Right ventricle myocardium superior (tissue), 1 donor: ENCODE measurements at regions not wholly inside any gene's neighbourhood (a gene's known extent, or its start where the extent isn't known, plus 50 kb on each side); places are given as distances from the start of the nearest gene placed in this dataset.
"Not testable (repeated sequence)": the region's sequence is repeated elsewhere in the genome, so short reads cannot be mapped to it uniquely, and the experiment has no call there.

Source experiments
- ATAC-seq: fragments of 200-7000 bp; cut with Tn5 transposase; one replicate; pipeline ENCODE4 v1.9.1; 2020; ENCODE audit warnings: mild to moderate bottlenecking; ENCODE audit not compliant: poor library complexity
- DNase-seq: peaks from one replicate; pipeline ENCODE4 v3.0.0-alpha.2; 2020
- intact Hi-C: fragments of 100-400 bp; cut with DNase I; formaldehyde crosslinking; loops from one replicate; pipeline ENCODE4 v1.11.2; 2022
- donor health status: DM: no; HTN: yes; CAD: no; lungs with severe emphysema.

DNA sequence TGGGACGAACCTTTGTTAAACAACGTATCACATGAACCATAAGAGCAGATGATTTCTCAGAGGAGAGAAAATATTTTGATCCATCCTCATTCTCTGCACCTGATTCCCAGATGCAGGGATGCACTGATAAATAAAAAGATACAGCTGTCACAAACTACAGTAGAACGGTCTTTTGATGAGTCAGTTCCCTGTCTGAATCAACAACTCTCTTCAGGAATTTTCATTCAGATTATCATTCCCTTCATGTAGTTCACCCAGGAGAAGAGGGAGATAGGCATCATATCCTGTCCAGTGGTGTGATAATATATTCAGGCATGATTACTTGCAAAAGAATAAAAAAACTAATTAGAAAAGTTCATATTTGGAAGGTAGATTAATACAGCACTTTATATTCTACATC is 521.5 kb downstream of the PYDC2 start:
- ATAC-seq = no peak
- intact Hi-C loops = no loop called here
- DNase-seq = no peak

DNA sequence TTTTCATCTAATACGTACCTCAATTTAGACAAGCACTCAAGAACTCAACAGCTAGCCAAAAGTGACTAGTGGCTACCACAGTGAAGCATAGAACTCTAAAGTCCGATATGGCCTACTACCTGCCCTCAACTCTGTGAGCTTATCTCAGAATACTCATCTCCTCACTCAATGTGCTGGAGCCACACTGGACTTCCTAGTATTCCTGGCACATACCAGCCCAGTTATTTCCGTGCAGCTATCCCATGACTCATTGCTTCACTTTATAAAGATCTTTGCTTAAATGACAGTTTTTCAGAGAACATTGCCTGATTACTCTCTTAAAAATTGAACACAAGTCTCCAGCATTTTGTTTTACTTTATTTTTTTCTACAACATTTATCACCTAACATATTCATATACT is 524.7 kb downstream of the PYDC2 start:
- ATAC-seq (no peak), DNase-seq (no peak)
- intact Hi-C loops = no loop called here

DNA sequence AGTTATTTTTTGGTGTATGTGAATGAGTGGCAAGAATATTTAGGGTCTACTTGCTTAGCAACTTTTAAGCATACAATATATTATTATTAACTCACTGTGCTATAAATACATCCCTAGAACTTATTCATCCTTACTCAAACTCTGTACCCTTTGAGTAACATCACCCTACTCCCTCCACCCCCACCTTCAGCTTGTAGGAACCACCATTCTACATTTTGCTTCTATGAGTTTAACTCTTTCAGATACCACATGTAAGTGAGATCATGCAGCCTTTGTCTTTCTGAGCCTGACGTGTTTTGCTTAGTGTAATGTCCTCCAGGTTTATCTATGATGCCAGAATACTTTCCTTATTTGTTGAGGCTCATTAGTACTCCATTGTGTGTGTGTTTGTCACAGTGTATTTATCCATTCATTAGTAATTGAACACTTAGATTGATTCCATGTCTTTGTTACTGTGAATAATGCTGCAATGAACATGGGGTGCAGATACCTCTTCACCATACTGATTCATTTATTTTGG is 526.9 kb downstream of the PYDC2 start:
- ATAC-seq (no peak), DNase-seq (no peak)
- intact Hi-C loops = no loop called here

DNA sequence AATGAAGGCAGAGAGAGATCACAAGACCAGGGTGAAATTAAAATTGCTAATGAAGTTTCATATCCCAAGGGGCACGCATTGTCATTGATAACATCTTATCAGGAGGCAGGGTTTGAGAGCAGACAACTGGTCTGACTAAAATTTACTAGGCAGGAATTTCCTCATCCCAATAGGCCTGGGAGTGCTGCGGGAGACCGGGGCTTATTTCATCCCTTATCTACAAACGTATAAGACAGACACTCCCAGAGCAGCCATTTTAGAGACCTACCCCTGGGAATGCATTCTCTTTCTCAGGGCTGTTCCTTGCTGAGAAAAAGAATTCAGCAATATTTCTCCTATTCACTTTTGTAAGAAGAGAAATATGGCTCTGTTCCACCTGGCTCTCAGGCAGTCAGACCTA is 533.0 kb downstream of the PYDC2 start:
- ATAC-seq, DNase-seq, intact Hi-C loops: not testable (repeated sequence)

DNA sequence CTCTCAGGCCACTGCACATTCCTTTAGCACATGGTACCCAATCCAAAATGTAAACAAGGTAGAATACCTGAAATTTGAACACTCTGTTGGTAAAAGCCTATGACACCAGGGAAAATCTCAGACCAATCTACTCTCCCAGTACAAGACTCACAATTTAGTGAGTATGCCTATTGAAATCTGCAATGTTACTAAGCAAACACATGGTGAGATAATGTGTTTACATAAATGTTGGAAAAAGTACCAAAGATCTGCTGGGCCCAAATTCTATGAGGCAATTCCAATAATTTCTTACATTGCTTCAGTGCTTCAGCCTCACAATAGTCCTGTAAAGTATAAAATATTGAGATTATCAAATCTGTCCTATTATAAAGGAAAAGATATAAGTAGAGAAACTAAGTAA is 536.1 kb downstream of the PYDC2 start:
- ATAC-seq (no peak), DNase-seq (no peak)
- intact Hi-C loops = no loop called here

DNA sequence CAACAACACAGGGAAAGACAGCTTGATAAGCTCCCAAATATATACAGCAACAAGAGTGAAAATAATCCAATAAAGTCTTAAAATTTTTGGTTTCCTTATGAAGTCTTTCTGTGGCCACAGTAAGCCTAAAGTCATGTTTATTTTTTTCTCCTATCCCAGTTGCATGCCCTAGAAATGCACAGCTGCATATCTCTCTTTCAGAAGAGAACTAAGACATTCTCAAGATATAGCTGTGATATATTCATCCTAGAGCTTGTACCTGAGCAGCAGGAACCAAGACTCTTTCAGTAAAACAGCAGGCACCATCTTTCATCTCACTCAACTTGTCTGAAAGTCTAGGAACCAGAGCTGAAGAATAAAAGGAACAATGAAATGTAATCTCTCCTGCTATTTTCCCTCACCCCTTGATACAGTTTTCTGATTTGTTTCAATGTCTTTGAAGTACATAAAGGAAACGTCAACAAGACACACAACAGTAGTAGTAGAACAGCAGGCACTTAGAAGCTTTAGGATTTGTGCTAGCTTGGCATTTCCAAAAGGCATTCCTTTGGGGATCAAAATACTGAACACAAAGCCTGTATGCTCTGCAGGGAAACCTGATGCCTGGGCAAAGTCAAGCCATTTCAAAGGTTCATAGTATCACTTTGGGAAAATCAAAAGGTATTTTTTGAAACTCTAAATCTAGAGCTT is 536.8 kb downstream of the PYDC2 start:
- no peak for ATAC-seq
- DNase-seq = no peak
- intact Hi-C loops = no loop called here

DNA sequence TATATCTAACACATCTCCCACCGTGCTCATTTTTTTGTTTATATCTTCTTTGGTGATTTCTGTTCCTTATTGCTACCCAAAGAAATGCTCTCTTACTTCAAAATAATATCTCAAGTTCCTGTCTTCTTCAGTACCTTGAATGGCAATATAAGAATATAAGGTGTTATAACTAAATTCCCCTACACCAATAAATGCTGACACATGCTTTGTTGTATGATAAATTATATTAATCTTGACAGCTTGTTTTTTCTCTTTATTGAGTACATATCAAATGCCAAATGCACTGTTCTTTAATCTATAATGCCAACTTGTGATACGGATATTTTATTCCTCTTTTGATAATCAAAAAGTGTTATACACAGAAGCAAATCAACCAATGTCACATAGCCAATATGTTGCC is 540.3 kb downstream of the PYDC2 start:
- no peak for DNase-seq
- no peak for ATAC-seq
- intact Hi-C loops = no loop called here

DNA sequence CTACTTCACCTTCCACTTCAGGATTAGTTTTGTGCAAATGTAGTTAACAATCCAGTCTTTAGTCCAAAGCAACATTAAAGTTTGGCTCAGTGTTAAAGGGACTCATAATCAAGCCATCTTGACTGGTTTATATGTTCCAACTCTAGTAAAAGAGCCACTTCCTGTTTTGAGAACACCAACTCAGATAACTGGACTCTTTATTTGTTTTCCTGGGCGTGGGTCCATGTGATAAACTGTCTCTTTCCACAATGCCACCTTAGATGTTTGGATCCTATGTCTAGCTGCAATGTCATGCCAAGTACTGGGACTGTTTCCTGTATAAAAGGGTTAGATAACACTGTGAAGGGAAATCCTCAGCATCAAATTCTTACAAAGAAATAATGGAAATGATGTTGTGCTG is 545.0 kb downstream of the PYDC2 start:
- DNase-seq (no peak), ATAC-seq (no peak)
- intact Hi-C loops = no loop called here

DNA sequence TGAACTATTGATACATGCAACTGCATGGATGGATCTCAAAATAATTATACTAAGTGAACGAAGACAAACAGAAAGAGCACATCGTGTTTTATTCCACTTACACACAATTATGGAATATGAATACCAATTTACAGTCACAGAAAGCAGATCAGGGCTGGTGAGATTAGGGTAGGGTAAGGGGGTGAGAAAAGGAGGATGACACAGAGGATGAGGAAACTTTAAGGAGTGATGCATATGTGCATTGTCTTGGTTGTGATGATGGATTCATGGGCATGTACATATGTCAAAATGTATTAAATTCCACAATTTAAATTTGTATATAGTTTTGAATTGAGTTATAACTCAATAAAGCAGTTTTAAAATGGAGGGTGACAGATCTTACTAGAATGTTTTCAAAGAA is 548.9 kb downstream of the PYDC2 start:
- intact Hi-C loops = no loop called here
- DNase-seq (no peak), ATAC-seq (no peak)

DNA sequence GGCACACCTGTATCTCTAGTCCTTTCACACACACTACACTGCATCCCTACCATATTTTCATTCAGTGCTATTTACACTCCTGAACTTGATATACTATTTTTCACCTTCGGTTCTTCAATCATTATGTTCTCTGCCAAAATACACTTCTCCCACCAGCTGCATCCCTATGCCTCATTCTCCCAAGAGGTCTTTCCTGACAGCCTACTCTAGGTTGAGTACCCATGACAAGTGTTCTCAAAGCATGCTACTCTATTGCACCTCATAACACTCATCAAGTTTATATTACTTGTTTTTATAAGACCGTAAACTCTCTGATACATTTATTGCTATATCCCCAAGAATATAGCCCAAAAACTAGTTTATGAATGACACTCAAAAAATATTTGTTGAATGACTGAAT is 549.5 kb downstream of the PYDC2 start:
- no peak for DNase-seq
- intact Hi-C loops = no loop called here
- ATAC-seq = no peak

DNA sequence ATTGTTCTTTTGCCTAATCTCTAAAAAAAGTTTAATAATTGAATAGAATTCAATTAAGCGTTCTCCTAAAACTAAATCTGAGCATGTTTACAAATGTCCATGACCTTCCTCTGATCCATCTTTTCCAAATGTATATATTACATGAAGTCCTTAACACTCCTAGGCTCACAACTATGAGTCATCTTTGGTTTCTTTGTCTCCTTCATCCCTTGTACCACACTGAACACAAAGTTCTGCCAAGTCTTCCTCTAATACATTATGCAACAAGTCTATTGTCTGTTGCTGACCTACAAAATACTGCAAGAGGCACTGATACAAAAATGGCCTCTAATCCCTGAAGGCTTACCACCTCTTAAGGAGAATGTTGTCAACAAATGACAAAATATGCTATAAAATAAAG is 550.2 kb downstream of the PYDC2 start:
- intact Hi-C loops = no loop called here
- ATAC-seq = no peak
- DNase-seq = no peak

DNA sequence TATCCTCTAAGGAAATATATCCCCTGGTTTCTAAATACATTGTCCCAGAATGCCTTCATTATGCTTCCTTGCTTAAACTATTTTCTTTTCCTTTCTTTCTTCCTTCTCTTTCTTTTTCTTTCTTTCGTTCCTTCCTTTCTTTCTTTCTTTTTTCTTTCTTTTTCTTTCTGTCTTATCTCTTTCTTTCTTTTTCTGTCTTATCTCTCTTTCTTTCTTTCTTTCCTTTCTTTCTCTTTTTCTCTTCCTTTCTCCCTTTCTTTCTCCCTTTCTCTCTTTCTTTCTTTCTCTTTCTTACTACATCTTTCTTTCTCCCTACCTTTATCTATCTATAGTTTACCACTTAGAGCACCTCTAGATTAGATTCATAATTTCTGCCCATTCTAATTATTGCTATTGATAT is 552.1 kb downstream of the PYDC2 start:
- ATAC-seq (no peak), DNase-seq (no peak)
- intact Hi-C loops = no loop called here

DNA sequence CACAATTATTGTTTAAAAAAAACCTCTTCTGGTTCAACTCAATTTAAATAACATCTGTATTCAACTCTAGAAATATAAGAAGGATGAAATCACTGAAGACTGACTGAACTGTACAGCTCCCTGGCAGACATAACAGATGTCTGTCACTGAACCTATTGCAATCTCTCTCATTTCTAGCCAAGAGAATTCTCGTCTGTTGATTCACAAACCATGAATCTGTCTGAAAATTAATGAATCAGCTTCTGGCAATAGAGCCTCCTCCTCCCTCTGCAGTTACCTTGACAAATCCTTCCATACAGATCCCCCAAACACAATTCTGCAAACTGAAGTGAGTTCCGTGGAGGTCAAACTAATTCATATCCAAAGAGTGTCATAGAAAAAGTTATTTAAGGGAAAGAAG is 561.4 kb downstream of the PYDC2 start:
- DNase-seq (no peak), ATAC-seq (no peak)
- intact Hi-C loops = no loop called here

DNA sequence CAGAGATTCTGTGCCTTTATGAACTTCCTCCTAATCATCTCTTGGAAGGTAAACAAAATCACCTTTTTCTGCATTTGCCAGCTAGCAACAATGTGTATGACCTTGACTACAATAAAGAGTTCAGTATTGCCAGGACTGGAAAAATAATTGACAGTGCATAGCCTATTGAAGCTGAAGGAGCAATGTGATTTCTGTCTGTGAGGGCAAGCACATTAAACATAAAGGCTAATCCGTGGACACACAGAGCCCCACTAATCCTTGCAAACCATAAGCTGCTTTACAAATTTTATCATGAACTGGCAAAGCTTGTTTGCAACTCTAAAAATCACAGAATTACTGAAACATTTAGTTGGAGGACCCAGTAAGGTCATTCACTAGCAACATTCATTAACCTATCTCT is 563.8 kb downstream of the PYDC2 start:
- DNase-seq = no peak
- no peak for ATAC-seq
- intact Hi-C loops = no loop called here

DNA sequence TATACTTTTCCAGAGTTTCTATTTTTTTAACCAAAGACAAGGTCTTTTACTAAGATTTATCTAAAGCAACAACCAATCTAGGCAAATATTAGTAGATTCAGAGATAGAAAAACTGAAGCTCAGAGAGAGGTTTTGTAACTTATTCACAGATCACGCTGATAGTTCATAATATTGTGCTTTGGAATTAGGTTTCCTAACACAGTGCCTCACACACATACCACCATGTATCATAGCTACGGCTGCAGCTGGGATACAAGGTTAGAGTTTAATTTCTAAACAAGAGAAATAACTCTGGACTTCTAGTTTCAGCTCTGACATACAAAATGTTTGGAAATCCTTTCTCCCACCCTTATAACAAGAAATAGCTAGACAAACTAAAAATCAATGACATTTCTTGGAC is 565.7 kb downstream of the PYDC2 start:
- DNase-seq (no peak), ATAC-seq (no peak)
- intact Hi-C loops = no loop called here

DNA sequence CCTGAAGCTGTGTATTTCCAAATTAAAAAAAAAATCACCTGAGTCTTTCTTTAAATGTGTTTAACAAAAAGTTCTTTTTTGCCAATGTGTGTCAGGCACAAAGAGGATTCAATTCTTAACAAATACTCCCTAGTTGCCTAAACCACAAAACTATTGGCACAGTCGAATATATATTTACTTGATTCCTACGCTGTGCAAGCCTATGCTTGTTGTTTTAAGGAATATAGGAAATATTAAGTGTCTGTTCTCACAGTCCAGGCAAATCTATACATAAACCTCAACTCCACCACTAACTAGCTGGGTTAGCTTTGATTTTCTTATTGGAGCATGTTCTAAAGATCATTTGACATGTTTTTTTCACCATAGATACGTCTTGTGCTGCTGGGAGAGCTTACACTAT is 571.0 kb downstream of the PYDC2 start:
- intact Hi-C loops = no loop called here
- ATAC-seq (no peak), DNase-seq (no peak)

DNA sequence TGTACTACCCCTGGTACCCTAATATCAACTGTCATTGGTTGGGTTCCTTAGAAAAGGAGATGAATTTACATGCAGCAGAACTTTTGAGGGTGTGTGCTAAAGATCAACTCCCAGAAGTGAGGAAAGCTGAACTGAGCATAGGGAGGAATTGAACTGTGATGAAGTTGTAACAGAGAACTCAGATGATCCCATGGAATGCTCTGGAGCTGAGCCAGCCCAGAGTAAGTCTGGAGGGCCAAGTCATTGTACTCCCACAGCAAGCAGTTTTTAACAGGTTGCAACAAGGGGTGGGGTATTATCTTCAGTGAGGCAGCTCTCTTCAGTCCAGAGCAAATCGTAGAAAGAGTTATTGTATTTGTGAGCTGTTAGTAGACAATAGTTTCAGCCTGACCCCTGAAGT is 572.3 kb downstream of the PYDC2 start:
- ATAC-seq (no peak), DNase-seq (no peak)
- intact Hi-C loops = no loop called here

DNA sequence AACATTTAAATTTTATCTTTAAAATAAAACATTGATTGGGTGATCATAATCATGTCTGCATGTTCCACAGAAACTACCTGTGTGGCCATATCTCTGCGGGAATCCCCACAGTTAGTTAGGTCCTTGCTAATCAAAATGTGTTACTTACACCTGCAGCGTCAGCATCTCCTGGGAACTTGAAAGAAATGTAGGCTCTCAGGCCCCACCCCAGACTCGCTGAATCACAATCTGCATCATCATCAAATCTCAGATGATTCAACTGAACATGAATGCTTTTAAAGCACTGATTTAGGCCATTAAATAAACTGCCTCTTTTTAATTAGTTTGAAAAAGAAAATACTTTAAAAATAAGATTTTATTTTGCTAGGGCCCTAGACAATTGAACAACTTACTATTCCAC is 577.8 kb downstream of the PYDC2 start:
- DNase-seq = no peak
- intact Hi-C loops = no loop called here
- ATAC-seq = no peak

DNA sequence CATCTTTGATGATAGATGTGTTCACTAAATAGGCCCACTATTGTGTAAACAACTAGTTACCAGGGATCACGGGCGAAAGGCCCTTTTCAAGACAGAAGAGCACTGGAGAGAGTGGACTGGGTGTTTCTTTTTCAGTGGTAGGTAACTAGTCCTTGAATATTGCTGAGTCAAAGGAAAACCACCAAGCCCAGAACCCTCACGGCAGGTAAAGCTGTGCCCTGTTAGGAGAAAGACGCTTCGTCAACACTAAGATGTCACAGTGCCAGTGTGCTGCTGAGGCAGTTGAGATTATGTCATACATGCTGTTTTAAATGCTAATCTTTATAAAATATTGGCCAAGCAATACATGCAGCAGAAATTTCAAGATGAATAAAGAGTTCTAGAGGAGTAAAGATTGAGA is 578.6 kb downstream of the PYDC2 start:
- intact Hi-C loops = no loop called here
- DNase-seq = no peak
- ATAC-seq = no peak

DNA sequence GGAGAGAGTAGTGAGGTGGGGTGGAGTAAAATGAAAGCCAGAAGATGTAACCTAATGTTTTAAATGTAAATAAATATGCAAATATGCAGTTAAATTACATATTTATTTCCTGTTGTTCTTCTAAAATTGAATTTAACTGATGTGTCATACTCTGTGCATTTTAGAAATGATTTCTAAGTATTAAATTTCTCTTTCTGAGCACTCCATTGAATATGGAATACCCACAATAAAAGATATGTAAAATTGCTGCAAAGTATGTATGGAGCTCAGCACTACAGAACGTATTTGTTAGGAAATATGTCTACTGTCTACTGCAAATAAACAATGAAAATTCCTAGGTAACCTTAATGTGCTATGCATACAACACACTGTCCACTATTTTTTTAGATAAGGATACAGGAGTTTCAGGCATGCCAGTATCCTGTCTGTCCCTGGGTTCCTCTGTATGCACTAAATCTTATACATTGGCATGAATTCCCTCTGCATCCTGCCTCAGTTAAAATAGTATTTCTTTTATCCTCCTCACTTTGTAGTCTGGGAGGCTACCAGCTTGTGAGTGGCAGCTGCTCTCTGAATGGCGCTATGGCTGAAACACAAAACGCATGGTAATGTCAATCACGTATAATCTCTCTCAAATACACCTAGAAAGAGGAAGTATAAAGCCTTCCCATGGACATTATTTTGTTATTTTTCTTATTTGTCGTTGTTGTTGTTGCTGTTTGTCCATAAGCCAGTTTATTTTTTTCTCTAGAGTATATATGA is 579.5 kb downstream of the PYDC2 start:
- ATAC-seq = no peak
- DNase-seq = no peak
- intact Hi-C loops = no loop called here

DNA sequence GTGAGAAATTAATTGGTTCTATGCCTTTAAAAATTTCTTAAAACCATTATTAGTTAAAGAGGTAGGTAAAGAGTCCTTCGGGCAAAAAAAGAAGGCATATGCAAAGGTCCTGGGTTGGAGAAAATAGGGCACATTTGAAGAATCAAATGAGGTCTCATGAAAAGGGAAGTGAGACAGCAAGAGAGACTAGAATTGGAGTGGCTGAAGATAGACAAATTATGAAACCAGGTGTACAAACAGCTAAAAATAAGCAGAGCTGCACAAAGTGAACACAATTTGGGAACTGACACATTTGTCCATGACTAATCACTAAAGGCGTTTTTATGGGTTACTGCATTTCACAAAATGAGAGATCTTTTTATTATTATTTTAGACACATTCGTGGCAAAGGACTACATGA is 581.2 kb downstream of the PYDC2 start:
- DNase-seq = no peak
- no peak for ATAC-seq
- intact Hi-C loops = no loop called here
